ENCODE measurements at regions not wholly inside any gene's neighbourhood (a gene's known extent, or its start where the extent isn't known, plus 50 kb on each side); places are given as distances from the start of the nearest gene placed in this dataset.

GRCh38 chr13:105121221-105121620 lies 1414.2 kb downstream of the EFNB2 start:
- no peak overlapping the region for H3K4me3 Mint-ChIP-seq
- DNase-seq: no peak
- no peak for ATAC-seq
- CTCF ChIA-PET: no interaction called here
- no peaks in the 10 kb centered on the region for H3K36me3 Mint-ChIP-seq (ENCODE audit: low read depth)
- H3K27me3 Mint-ChIP-seq (ENCODE audit: low read depth): no peaks in the 10 kb centered on the region
- POLR2A ChIA-PET: no interaction called here
- H3K9me3 Mint-ChIP-seq (ENCODE audit: insufficient read depth): no peaks in the 10 kb centered on the region
- no peaks in the 10 kb centered on the region for H3K4me1 Mint-ChIP-seq (ENCODE audit: low read depth)
- no peak overlapping the region for H3K27ac Mint-ChIP-seq

- Mint-ChIP-seq H3K9me3 (ENCODE audit: insufficient read depth) (no peaks in the 10 kb centered on the region), H3K4me1 (ENCODE audit: low read depth) (no peaks in the 10 kb centered on the region), H3K36me3 (ENCODE audit: low read depth) (no peaks in the 10 kb centered on the region), H3K27me3 (ENCODE audit: low read depth) (no peaks in the 10 kb centered on the region), H3K27ac (no peak overlapping the region), H3K4me3 (no peak overlapping the region)
- ChIA-PET POLR2A (no interaction called here), CTCF (no interaction called here)
- DNase-seq: no peak
- no peak for ATAC-seq
These were observed 1417.0 kb downstream of the EFNB2 start for GRCh38 chr13:105118426-105118985.

- no peaks in the 10 kb centered on the region for H3K36me3 Mint-ChIP-seq (ENCODE audit: low read depth)
- no peaks in the 10 kb centered on the region for H3K4me1 Mint-ChIP-seq (ENCODE audit: low read depth)
- POLR2A ChIA-PET: no interaction called here
- no peaks in the 10 kb centered on the region for H3K27me3 Mint-ChIP-seq (ENCODE audit: low read depth)
- CTCF ChIA-PET: no interaction called here
- DNase-seq: no peak
- no peak overlapping the region for H3K27ac Mint-ChIP-seq
- no peak for ATAC-seq
- no peak overlapping the region for H3K4me3 Mint-ChIP-seq
- H3K9me3 Mint-ChIP-seq (ENCODE audit: insufficient read depth): no peaks in the 10 kb centered on the region
These were observed 1418.5 kb downstream of the EFNB2 start for GRCh38 chr13:105116966-105117365.

- ATAC-seq (no peak), DNase-seq (no peak)
- Mint-ChIP-seq H3K36me3 (ENCODE audit: low read depth) (no peaks in the 10 kb centered on the region), H3K4me3 (no peak overlapping the region), H3K27ac (no peak overlapping the region), H3K27me3 (ENCODE audit: low read depth) (no peaks in the 10 kb centered on the region), H3K9me3 (ENCODE audit: insufficient read depth) (no peaks in the 10 kb centered on the region), H3K4me1 (ENCODE audit: low read depth) (no peaks in the 10 kb centered on the region)
- CTCF ChIA-PET: no interaction called here
- POLR2A ChIA-PET: no interaction called here
These were observed 1422.9 kb downstream of the EFNB2 start for GRCh38 chr13:105112561-105112960.

- no peak overlapping the region for H3K4me3 Mint-ChIP-seq
- H3K27me3 Mint-ChIP-seq (ENCODE audit: low read depth): no peaks in the 10 kb centered on the region
- ChIA-PET CTCF (no interaction called here), POLR2A (no interaction called here)
- no peak overlapping the region for H3K27ac Mint-ChIP-seq
- H3K36me3 Mint-ChIP-seq (ENCODE audit: low read depth): no peaks in the 10 kb centered on the region
- DNase-seq (no peak), ATAC-seq (no peak)
- no peaks in the 10 kb centered on the region for H3K4me1 Mint-ChIP-seq (ENCODE audit: low read depth)
- H3K9me3 Mint-ChIP-seq (ENCODE audit: insufficient read depth): no peaks in the 10 kb centered on the region
These were observed 1427.7 kb downstream of the EFNB2 start for GRCh38 chr13:105107781-105108180.

- no peaks in the 10 kb centered on the region for H3K4me1 Mint-ChIP-seq (ENCODE audit: low read depth)
- POLR2A ChIA-PET: no interaction called here
These were observed 1430.0 kb downstream of the EFNB2 start for GRCh38 chr13:105105471-105105870.

GRCh38 chr13:105097521-105097920 lies 1437.9 kb downstream of the EFNB2 start:
- no peaks in the 10 kb centered on the region for H3K36me3 Mint-ChIP-seq (ENCODE audit: low read depth)
- CTCF ChIA-PET: no interaction called here

More at GRCh38 chr13:105105471-105105870, 1430.0 kb downstream of the EFNB2 start:
- Mint-ChIP-seq H3K27me3 (ENCODE audit: low read depth) (no peaks in the 10 kb centered on the region), H3K9me3 (ENCODE audit: insufficient read depth) (no peaks in the 10 kb centered on the region), H3K27ac (no peak overlapping the region), H3K4me3 (no peak overlapping the region), H3K36me3 (ENCODE audit: low read depth) (no peaks in the 10 kb centered on the region)
- DNase-seq (no peak), ATAC-seq (no peak)
- CTCF ChIA-PET: no interaction called here

GRCh38 chr13:105089858-105090643 lies 1445.4 kb downstream of the EFNB2 start:
- DNase-seq (no peak), ATAC-seq (no peak)
- no peaks in the 10 kb centered on the region for H3K36me3 Mint-ChIP-seq (ENCODE audit: low read depth)
- no peaks in the 10 kb centered on the region for H3K27me3 Mint-ChIP-seq (ENCODE audit: low read depth)
- no peak overlapping the region for H3K4me3 Mint-ChIP-seq
- no peak overlapping the region for H3K27ac Mint-ChIP-seq
- CTCF ChIA-PET: no interaction called here
- POLR2A ChIA-PET: no interaction called here
- no peaks in the 10 kb centered on the region for H3K9me3 Mint-ChIP-seq (ENCODE audit: insufficient read depth)
- H3K4me1 Mint-ChIP-seq (ENCODE audit: low read depth): no peaks in the 10 kb centered on the region

More at GRCh38 chr13:105097521-105097920, 1437.9 kb downstream of the EFNB2 start:
- Mint-ChIP-seq H3K4me3 (no peak overlapping the region), H3K9me3 (ENCODE audit: insufficient read depth) (no peaks in the 10 kb centered on the region), H3K27me3 (ENCODE audit: low read depth) (no peaks in the 10 kb centered on the region), H3K4me1 (ENCODE audit: low read depth) (no peaks in the 10 kb centered on the region), H3K27ac (no peak overlapping the region)
- DNase-seq: no peak
- POLR2A ChIA-PET: no interaction called here
- no peak for ATAC-seq

- POLR2A ChIA-PET: no interaction called here
- H3K4me3 Mint-ChIP-seq: no peak overlapping the region
- no peaks in the 10 kb centered on the region for H3K4me1 Mint-ChIP-seq (ENCODE audit: low read depth)
- CTCF ChIA-PET: no interaction called here
- no peak overlapping the region for H3K27ac Mint-ChIP-seq
- no peaks in the 10 kb centered on the region for H3K27me3 Mint-ChIP-seq (ENCODE audit: low read depth)
- ATAC-seq: no peak
- no peaks in the 10 kb centered on the region for H3K36me3 Mint-ChIP-seq (ENCODE audit: low read depth)
- H3K9me3 Mint-ChIP-seq (ENCODE audit: insufficient read depth): no peaks in the 10 kb centered on the region
- no peak for DNase-seq
These were observed 1447.5 kb downstream of the EFNB2 start for GRCh38 chr13:105087945-105088344.

- Mint-ChIP-seq H3K27ac (no peak overlapping the region), H3K4me3 (no peak overlapping the region), H3K27me3 (ENCODE audit: low read depth) (no peaks in the 10 kb centered on the region), H3K36me3 (ENCODE audit: low read depth) (no peaks in the 10 kb centered on the region), H3K4me1 (ENCODE audit: low read depth) (no peaks in the 10 kb centered on the region), H3K9me3 (ENCODE audit: insufficient read depth) (no peaks in the 10 kb centered on the region)
- POLR2A ChIA-PET: no interaction called here
- CTCF ChIA-PET: no interaction called here
- no peak for DNase-seq
- ATAC-seq: no peak
These were observed 1450.5 kb downstream of the EFNB2 start for GRCh38 chr13:105084931-105085330.

GRCh38 chr13:105083992-105084391 lies 1451.5 kb downstream of the EFNB2 start:
- ATAC-seq (no peak), DNase-seq (no peak)
- no peaks in the 10 kb centered on the region for H3K4me1 Mint-ChIP-seq (ENCODE audit: low read depth)
- ChIA-PET CTCF (no interaction called here), POLR2A (no interaction called here)
- H3K36me3 Mint-ChIP-seq (ENCODE audit: low read depth): no peaks in the 10 kb centered on the region
- no peak overlapping the region for H3K27ac Mint-ChIP-seq
- H3K27me3 Mint-ChIP-seq (ENCODE audit: low read depth): no peaks in the 10 kb centered on the region
- H3K4me3 Mint-ChIP-seq: no peak overlapping the region
- H3K9me3 Mint-ChIP-seq (ENCODE audit: insufficient read depth): no peaks in the 10 kb centered on the region

GRCh38 chr13:105074755-105075154 lies 1460.7 kb downstream of the EFNB2 start:
- Mint-ChIP-seq H3K4me3 (no peak overlapping the region), H3K36me3 (ENCODE audit: low read depth) (no peaks in the 10 kb centered on the region), H3K9me3 (ENCODE audit: insufficient read depth) (no peaks in the 10 kb centered on the region), H3K27ac (no peak overlapping the region), H3K4me1 (ENCODE audit: low read depth) (no peaks in the 10 kb centered on the region), H3K27me3 (ENCODE audit: low read depth) (no peaks in the 10 kb centered on the region)
- CTCF ChIA-PET: no interaction called here
- ATAC-seq: no peak
- POLR2A ChIA-PET: no interaction called here
- DNase-seq: no peak

- Mint-ChIP-seq H3K4me1 (ENCODE audit: low read depth) (no peaks in the 10 kb centered on the region), H3K27me3 (ENCODE audit: low read depth) (no peaks in the 10 kb centered on the region), H3K27ac (no peak overlapping the region), H3K36me3 (ENCODE audit: low read depth) (no peaks in the 10 kb centered on the region), H3K4me3 (no peak overlapping the region), H3K9me3 (ENCODE audit: insufficient read depth) (no peaks in the 10 kb centered on the region)
- ChIA-PET CTCF (no interaction called here), POLR2A (no interaction called here)
- DNase-seq: no peak
- no peak for ATAC-seq
These were observed 1462.4 kb downstream of the EFNB2 start for GRCh38 chr13:105073041-105073440.
